ENCODE measurements at regions not wholly inside any gene's neighbourhood (a gene's known extent, or its start where the extent isn't known, plus 50 kb on each side); places are given as distances from the start of the nearest gene placed in this dataset.

DNA sequence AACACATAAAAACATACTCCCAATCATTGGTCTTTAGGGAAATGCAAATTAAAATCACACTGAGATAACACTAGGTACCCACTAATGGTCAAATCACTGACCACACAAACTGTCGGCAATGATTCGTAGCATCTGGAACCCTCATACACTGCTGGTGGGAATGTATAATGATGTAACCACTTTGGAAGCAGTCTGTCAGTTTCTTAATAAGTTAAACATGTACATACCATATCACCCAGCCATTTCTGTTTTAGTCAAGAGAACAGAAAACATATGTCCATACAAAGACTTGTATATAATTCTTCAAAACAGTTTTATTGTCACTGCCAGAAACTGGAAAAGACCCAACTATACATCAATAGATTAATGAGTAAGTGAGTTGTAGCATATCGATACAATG lies 63.3 kb upstream of the LRRC3B start:
- TF ChIP-seq, protein P1, sequence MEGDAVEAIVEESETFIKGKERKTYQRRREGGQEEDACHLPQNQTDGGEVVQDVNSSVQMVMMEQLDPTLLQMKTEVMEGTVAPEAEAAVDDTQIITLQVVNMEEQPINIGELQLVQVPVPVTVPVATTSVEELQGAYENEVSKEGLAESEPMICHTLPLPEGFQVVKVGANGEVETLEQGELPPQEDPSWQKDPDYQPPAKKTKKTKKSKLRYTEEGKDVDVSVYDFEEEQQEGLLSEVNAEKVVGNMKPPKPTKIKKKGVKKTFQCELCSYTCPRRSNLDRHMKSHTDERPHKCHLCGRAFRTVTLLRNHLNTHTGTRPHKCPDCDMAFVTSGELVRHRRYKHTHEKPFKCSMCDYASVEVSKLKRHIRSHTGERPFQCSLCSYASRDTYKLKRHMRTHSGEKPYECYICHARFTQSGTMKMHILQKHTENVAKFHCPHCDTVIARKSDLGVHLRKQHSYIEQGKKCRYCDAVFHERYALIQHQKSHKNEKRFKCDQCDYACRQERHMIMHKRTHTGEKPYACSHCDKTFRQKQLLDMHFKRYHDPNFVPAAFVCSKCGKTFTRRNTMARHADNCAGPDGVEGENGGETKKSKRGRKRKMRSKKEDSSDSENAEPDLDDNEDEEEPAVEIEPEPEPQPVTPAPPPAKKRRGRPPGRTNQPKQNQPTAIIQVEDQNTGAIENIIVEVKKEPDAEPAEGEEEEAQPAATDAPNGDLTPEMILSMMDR (conservative IDR thresholded peaks at IDR 0.05 in 1 of 2, IDR thresholded peaks at IDR 0.05 in 1 of 2; ENCODE audit: low read depth in 1 of 2, low read length in 2 of 2), result no peak
- TF ChIP-seq EZH2 (IDR thresholded peaks at IDR 0.05; ENCODE audit: low read length, missing control alignments), result no peak
